ENCODE measurements at regions not wholly inside any gene's neighbourhood (a gene's known extent, or its start where the extent isn't known, plus 50 kb on each side); places are given as distances from the start of the nearest gene placed in this dataset.

DNA sequence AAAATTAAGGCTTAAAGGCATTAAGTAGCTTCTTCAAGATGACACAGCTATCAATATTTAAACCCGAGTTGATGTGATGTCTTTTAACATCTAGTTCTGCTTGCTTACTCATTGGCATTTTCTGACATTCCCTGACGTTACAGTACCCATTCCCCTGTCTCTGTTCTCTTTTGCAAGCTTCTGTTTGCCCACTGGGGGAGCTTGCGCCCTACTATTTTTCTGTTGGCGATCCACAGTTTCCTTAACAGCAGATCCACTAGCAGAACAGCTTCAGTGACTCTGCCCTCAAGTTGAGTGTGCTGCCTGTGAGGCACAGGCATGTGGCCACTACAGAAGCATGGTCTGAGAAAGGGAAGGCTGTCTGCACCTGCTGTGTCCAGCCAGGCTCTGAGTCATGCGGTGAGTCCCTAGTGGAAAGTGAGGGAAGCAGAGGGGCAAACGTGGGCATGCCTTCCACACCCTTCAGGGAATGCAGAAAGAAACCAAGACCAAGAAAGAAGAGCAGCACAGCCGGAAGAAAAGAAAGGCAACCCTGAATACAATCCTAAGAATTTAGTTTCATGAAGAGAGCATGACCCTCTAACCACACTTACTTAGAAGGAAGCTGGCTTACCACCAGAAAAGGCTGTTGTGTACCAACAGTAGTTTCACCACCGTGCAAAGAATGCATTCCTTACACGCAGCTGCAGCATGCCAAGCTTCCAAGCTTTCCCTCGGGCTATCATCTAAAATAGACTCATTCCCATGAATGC is 97.7 kb upstream of the VGLL2 start:
- Histone ChIP-seq H3K9ac (ENCODE audit: low read length) (no peak overlapping the region), H3K36me3 (replicated peaks in 1 of 2; ENCODE audit: control extremely low read depth in 1 of 2, control insufficient read depth in 1 of 2, extremely low read depth in 1 of 2, insufficient read depth in 2 of 2, low read length in 1 of 2) (no peaks in the 10 kb centered on the region), H3K79me2 (ENCODE audit: control insufficient read depth, insufficient read depth, low read length) (no peaks in the 10 kb centered on the region), H3K27me3 (replicated peaks in 1 of 4; ENCODE audit: control extremely low read depth in 1 of 4, control insufficient read depth in 3 of 4, insufficient read depth in 4 of 4, low read length in 3 of 4) (no peaks in the 10 kb centered on the region), H3K27ac (ENCODE audit: low read length in 2 of 2) (no peak overlapping the region), H3K9me3 (ENCODE audit: control extremely low read depth in 1 of 3, control insufficient read depth in 2 of 3, insufficient read depth in 1 of 3, low read length in 2 of 3) (no peaks in the 10 kb centered on the region), H4K20me1 (ENCODE audit: control insufficient read depth, insufficient read depth, low read length, poor library complexity, severe bottlenecking) (no peaks in the 10 kb centered on the region), H3K4me3 (ENCODE audit: control extremely low read depth in 1 of 5, extremely low read depth in 1 of 5, insufficient read depth in 1 of 5, low read depth in 2 of 5, low read length in 4 of 5) (no peak overlapping the region), H3K4me1 (ENCODE audit: control insufficient read depth in 2 of 2, insufficient read depth in 2 of 2, low read length in 2 of 2) (no peaks in the 10 kb centered on the region), H2AFZ (ENCODE audit: insufficient read depth, low read depth, low read length, poor library complexity, severe bottlenecking) (no peak overlapping the region), H3K4me2 (replicated peaks; ENCODE audit: low read depth, low read length, poor library complexity, severe bottlenecking) (no peak overlapping the region)
- ATAC-seq (ENCODE audit: low read depth) (no peak), DNase-seq (no peak)
- ChIA-PET CTCF (no interaction called here), POLR2A (no interaction called here)
- Mint-ChIP-seq H3K27ac (no peak overlapping the region), H3K4me1 (no peaks in the 10 kb centered on the region), H3K9me3 (ENCODE audit: insufficient read depth) (no peaks in the 10 kb centered on the region), H3K27me3 (no peaks in the 10 kb centered on the region), H3K4me3 (no peak overlapping the region)
- intact Hi-C loops (cut with micrococcal nuclease): no loop called here
- WGBS (ENCODE audit: insufficient coverage): 80% methylated on average over 10 of the region's 10 CpGs
- TF ChIP-seq, protein P1, sequence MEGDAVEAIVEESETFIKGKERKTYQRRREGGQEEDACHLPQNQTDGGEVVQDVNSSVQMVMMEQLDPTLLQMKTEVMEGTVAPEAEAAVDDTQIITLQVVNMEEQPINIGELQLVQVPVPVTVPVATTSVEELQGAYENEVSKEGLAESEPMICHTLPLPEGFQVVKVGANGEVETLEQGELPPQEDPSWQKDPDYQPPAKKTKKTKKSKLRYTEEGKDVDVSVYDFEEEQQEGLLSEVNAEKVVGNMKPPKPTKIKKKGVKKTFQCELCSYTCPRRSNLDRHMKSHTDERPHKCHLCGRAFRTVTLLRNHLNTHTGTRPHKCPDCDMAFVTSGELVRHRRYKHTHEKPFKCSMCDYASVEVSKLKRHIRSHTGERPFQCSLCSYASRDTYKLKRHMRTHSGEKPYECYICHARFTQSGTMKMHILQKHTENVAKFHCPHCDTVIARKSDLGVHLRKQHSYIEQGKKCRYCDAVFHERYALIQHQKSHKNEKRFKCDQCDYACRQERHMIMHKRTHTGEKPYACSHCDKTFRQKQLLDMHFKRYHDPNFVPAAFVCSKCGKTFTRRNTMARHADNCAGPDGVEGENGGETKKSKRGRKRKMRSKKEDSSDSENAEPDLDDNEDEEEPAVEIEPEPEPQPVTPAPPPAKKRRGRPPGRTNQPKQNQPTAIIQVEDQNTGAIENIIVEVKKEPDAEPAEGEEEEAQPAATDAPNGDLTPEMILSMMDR (IDR thresholded peaks at IDR 0.05): no peak
- no peak for TF ChIP-seq EZH2 (IDR thresholded peaks at IDR 0.05; ENCODE audit: borderline replicate concordance, insufficient read depth, low read depth, low read length, poor library complexity, severe bottlenecking)

DNA sequence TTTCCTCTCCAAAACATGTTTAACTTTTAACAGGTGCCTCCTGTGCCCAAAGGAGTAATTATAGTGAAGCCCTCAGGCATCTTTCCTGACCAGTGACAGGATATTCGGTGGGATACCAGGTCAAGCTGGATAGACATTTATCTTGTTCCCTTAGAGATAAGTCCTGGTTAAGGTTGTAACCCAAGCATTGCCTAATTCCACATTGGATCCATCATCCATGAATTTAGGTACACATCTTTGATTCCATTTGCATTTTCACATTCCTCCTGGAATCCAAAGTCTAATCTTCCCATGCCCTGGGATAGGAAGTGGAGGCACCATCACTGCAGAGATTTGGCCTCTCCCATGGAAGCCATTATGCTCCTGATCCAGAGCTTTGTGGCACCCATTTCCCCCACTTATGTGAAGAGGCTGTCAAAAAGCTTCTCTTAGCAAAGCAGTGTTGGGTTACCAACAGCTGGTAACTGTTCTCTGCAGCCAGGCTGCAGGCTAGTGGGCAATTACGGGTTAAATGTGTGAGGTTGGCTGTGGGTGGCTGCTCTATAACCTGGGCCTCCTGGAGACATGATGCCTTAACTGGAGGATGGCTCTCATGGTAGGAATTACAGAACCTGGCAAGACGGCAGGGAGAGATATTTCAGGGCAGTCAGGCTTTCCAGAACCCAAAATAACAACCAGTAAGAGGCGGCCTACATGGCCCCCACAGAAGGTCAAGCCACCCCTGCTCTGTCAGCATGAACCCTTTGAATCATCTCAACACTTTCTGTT is 96.9 kb upstream of the VGLL2 start:
- ATAC-seq (ENCODE audit: low read depth) (no peak), DNase-seq (no peak)
- no peaks in the 10 kb centered on the region for H3K27me3 ChIP-seq (replicated peaks in 1 of 4; ENCODE audit: control extremely low read depth in 1 of 4, control insufficient read depth in 3 of 4, insufficient read depth in 4 of 4, low read length in 3 of 4)
- Mint-ChIP-seq H3K27me3 (no peaks in the 10 kb centered on the region), H3K27ac (no peak overlapping the region), H3K9me3 (ENCODE audit: insufficient read depth) (no peaks in the 10 kb centered on the region), H3K4me3 (no peak overlapping the region), H3K4me1 (no peaks in the 10 kb centered on the region)
- 64% methylated on average over 3 of the region's 4 CpGs for WGBS (ENCODE audit: insufficient coverage)
- ChIA-PET CTCF (no interaction called here), POLR2A (no interaction called here)
- no peaks in the 10 kb centered on the region for H3K79me2 ChIP-seq (ENCODE audit: control insufficient read depth, insufficient read depth, low read length)
- H3K4me1 ChIP-seq (ENCODE audit: control insufficient read depth in 2 of 2, insufficient read depth in 2 of 2, low read length in 2 of 2): no peaks in the 10 kb centered on the region
- no peak overlapping the region for H3K27ac ChIP-seq (ENCODE audit: low read length in 2 of 2)
- no peak overlapping the region for H3K4me2 ChIP-seq (replicated peaks; ENCODE audit: low read depth, low read length, poor library complexity, severe bottlenecking)
- intact Hi-C loops (cut with micrococcal nuclease): no loop called here
- no peaks in the 10 kb centered on the region for H4K20me1 ChIP-seq (ENCODE audit: control insufficient read depth, insufficient read depth, low read length, poor library complexity, severe bottlenecking)
- H3K9me3 ChIP-seq (ENCODE audit: control extremely low read depth in 1 of 3, control insufficient read depth in 2 of 3, insufficient read depth in 1 of 3, low read length in 2 of 3): no peaks in the 10 kb centered on the region
- H3K9ac ChIP-seq (ENCODE audit: low read length): no peak overlapping the region
- H2AFZ ChIP-seq (ENCODE audit: insufficient read depth, low read depth, low read length, poor library complexity, severe bottlenecking): no peak overlapping the region
- TF ChIP-seq, protein P1 (IDR thresholded peaks at IDR 0.05): no peak
- TF ChIP-seq EZH2 (IDR thresholded peaks at IDR 0.05; ENCODE audit: borderline replicate concordance, insufficient read depth, low read depth, low read length, poor library complexity, severe bottlenecking): no peak
- no peaks in the 10 kb centered on the region for H3K36me3 ChIP-seq (replicated peaks in 1 of 2; ENCODE audit: control extremely low read depth in 1 of 2, control insufficient read depth in 1 of 2, extremely low read depth in 1 of 2, insufficient read depth in 2 of 2, low read length in 1 of 2)
- H3K4me3 ChIP-seq (ENCODE audit: control extremely low read depth in 1 of 5, extremely low read depth in 1 of 5, insufficient read depth in 1 of 5, low read depth in 2 of 5, low read length in 4 of 5): no peak overlapping the region

Data from B cell (primary cell).